Panc1 (cell line): ENCODE measurements at regions not wholly inside any gene's neighbourhood (a gene's known extent, or its start where the extent isn't known, plus 50 kb on each side); places are given as distances from the start of the nearest gene placed in this dataset.

Experiments used
- ATAC-seq: fragments of 200-7000 bp; cut with Tn5 transposase; 2 replicates; pipeline ENCODE4 v1.9.1; 2020; ENCODE audit warnings: mild to moderate bottlenecking, moderate library complexity
- BruUV-seq: library from RNA; stranded (reverse); fragments of 400-500 nt; replicated peaks from 2 replicates; lab custom pipeline; 2021; lab: Mats Ljungman, UMichigan
- CTCF ChIA-PET: fragments of 300-600 bp; sonication (Branson Sonifier 250); formaldehyde crosslinking; loops from one replicate; lab custom pipeline; 2022; ENCODE audit warnings: antibody characterized with exemption; lab: Charles Lee
- POLR2A ChIA-PET: fragments of 300-600 bp; sonication (Branson Sonifier 250); formaldehyde crosslinking; loops from one replicate; lab custom pipeline; 2022; ENCODE audit warnings: antibody characterized with exemption; lab: Charles Lee
- DNase-seq: peaks from one replicate; pipeline ENCODE4 v3.0.0-alpha.2; 2010; ENCODE audit warnings: low read depth, low spot score
- H3K27ac ChIP-seq: 2 replicates; pipeline ENCODE4 v1.5.1; 2011; ENCODE audit warnings: mild to moderate bottlenecking, low read length, inconsistent platforms
- H3K27me3 ChIP-seq: fragments of 200-500 bp; sonication (Bioruptor generic); 2 replicates; pipeline ENCODE4 v1.6.0; 2014; ENCODE audit warnings: low read length, inconsistent platforms; ENCODE audit not compliant: control insufficient read depth, insufficient read depth
- H3K36me3 ChIP-seq: fragments of 200-500 bp; sonication (Bioruptor generic); 2 replicates; pipeline ENCODE4 v1.5.1; 2014; ENCODE audit warnings: inconsistent platforms, mild to moderate bottlenecking, low read length, moderate library complexity; ENCODE audit not compliant: control insufficient read depth, insufficient read depth
- H3K4me1 ChIP-seq: 2 replicates; pipeline ENCODE4 v1.5.1; 2011; ENCODE audit warnings: inconsistent platforms, mild to moderate bottlenecking, low read length, moderate library complexity; ENCODE audit not compliant: control insufficient read depth, insufficient read depth
- H3K4me3 ChIP-seq, 2 experiments: 2 replicates each; pipeline ENCODE4 v1.5.1; 2011 to 2012; ENCODE audit warnings: low read depth in 2 of 2, low read length in 2 of 2, mild to moderate bottlenecking in 2 of 2, inconsistent platforms in 1 of 2, moderate library complexity in 1 of 2
- H3K9me3 ChIP-seq: fragments of 200-500 bp; sonication (Bioruptor generic); 2 replicates; pipeline ENCODE4 v1.5.1; 2014; ENCODE audit warnings: low read depth, mild to moderate bottlenecking, inconsistent platforms, low read length, moderate library complexity; ENCODE audit not compliant: control insufficient read depth, insufficient read depth
- POLR2AphosphoS5 ChIP-seq: IDR thresholded peaks from 2 replicates; pipeline ENCODE4 v1.6.1; 2012; ENCODE audit warnings: mild to moderate bottlenecking, low read depth, low read length, moderate library complexity
- SIN3A ChIP-seq: IDR thresholded peaks from 2 replicates; pipeline ENCODE4 v1.6.1; 2012; ENCODE audit warnings: low read depth, mild to moderate bottlenecking, low read length, moderate library complexity, borderline replicate concordance; ENCODE audit not compliant: insufficient read depth
- TCF7L2 ChIP-seq: IDR thresholded peaks from 2 replicates; pipeline ENCODE4 v1.6.1; 2011; ENCODE audit warnings: mild to moderate bottlenecking, low read depth, low read length, inconsistent platforms
- in situ Hi-C: cut with HindIII; loops from 2 replicates; pipeline ENCODE4 v1.10.0; 2016; ENCODE audit warnings: low sequenced_read_pairs, low pct_unique_long_range_greater_than_20kb
- intact Hi-C: fragments of 100-400 bp; cut with micrococcal nuclease; formaldehyde crosslinking; loops from one replicate; pipeline ENCODE4 v1.10.0; 2022; ENCODE audit not compliant: unreplicated experiment
- TF ChIP-seq, protein P1 (sequence below), 2 experiments: IDR thresholded peaks; 2 replicates each; pipeline ENCODE4 v1.6.1; 2011 to 2012; ENCODE audit warnings: low read depth in 2 of 2, control low read depth in 1 of 2, low read length in 1 of 2, mild to moderate bottlenecking in 1 of 2, moderate library complexity in 1 of 2; ENCODE audit not compliant: insufficient read depth in 1 of 2
- TF ChIP-seq, protein P2 (sequence below): fragments of 450-650 bp; IDR thresholded peaks from 2 replicates; pipeline ENCODE4 v1.5.1; 2017; ENCODE audit warnings: mild to moderate bottlenecking

DNA sequence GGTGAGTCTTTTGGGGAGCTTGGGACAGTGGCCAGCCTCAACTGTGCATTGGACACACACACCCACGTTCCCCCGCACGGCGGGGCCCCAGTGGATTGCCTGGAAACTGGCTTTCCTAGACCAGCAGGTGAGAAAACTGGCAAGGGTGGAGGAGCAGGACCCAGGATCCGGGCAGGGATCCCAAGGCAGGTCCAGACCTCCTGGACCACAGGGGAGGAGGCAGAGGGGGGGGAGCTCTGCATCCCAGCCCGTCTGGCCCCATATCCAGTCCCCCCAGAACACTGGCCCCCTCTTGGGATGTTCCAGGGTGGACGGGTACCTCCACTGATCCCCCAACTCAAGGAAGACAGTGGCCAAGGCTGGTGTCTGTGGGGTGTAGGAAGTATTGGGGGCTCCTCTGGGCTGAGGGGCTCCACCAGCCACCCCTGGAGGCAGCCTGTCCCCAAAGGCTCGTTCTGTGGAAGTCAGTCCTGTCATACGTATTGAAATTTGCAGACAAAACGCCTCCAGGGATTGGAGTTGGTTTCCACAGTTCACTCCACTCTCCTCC is 89.3 kb upstream of the LINC01488 start:
- intact Hi-C loops, result no loop called here
- POLR2A ChIA-PET, result no interaction called here
- Histone ChIP-seq H3K4me1 (no peaks in the 10 kb centered on the region), H3K9me3 (peaks cover 9% of the 10 kb centered on the region), H3K27ac (no peak overlapping the region), H3K27me3 (no peaks in the 10 kb centered on the region), H3K4me3 (no peak overlapping the region), H3K36me3 (no peaks in the 10 kb centered on the region)
- DNase-seq (no peak), ATAC-seq (no peak)
- no TSS peak for BruUV-seq
- in situ Hi-C loops, result no loop called here
- TF ChIP-seq, protein P1, sequence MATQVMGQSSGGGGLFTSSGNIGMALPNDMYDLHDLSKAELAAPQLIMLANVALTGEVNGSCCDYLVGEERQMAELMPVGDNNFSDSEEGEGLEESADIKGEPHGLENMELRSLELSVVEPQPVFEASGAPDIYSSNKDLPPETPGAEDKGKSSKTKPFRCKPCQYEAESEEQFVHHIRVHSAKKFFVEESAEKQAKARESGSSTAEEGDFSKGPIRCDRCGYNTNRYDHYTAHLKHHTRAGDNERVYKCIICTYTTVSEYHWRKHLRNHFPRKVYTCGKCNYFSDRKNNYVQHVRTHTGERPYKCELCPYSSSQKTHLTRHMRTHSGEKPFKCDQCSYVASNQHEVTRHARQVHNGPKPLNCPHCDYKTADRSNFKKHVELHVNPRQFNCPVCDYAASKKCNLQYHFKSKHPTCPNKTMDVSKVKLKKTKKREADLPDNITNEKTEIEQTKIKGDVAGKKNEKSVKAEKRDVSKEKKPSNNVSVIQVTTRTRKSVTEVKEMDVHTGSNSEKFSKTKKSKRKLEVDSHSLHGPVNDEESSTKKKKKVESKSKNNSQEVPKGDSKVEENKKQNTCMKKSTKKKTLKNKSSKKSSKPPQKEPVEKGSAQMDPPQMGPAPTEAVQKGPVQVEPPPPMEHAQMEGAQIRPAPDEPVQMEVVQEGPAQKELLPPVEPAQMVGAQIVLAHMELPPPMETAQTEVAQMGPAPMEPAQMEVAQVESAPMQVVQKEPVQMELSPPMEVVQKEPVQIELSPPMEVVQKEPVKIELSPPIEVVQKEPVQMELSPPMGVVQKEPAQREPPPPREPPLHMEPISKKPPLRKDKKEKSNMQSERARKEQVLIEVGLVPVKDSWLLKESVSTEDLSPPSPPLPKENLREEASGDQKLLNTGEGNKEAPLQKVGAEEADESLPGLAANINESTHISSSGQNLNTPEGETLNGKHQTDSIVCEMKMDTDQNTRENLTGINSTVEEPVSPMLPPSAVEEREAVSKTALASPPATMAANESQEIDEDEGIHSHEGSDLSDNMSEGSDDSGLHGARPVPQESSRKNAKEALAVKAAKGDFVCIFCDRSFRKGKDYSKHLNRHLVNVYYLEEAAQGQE (IDR thresholded peaks at IDR 0.05; ENCODE audit: insufficient read depth in 1 of 2, low read depth in 2 of 2, low read length in 1 of 2), result no peak
- TF ChIP-seq POLR2AphosphoS5 (no peak), SIN3A (no peak), TCF7L2 (no peak)
- TF ChIP-seq, protein P2, sequence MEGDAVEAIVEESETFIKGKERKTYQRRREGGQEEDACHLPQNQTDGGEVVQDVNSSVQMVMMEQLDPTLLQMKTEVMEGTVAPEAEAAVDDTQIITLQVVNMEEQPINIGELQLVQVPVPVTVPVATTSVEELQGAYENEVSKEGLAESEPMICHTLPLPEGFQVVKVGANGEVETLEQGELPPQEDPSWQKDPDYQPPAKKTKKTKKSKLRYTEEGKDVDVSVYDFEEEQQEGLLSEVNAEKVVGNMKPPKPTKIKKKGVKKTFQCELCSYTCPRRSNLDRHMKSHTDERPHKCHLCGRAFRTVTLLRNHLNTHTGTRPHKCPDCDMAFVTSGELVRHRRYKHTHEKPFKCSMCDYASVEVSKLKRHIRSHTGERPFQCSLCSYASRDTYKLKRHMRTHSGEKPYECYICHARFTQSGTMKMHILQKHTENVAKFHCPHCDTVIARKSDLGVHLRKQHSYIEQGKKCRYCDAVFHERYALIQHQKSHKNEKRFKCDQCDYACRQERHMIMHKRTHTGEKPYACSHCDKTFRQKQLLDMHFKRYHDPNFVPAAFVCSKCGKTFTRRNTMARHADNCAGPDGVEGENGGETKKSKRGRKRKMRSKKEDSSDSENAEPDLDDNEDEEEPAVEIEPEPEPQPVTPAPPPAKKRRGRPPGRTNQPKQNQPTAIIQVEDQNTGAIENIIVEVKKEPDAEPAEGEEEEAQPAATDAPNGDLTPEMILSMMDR, result no peak
- CTCF ChIA-PET, result no interaction called here

DNA sequence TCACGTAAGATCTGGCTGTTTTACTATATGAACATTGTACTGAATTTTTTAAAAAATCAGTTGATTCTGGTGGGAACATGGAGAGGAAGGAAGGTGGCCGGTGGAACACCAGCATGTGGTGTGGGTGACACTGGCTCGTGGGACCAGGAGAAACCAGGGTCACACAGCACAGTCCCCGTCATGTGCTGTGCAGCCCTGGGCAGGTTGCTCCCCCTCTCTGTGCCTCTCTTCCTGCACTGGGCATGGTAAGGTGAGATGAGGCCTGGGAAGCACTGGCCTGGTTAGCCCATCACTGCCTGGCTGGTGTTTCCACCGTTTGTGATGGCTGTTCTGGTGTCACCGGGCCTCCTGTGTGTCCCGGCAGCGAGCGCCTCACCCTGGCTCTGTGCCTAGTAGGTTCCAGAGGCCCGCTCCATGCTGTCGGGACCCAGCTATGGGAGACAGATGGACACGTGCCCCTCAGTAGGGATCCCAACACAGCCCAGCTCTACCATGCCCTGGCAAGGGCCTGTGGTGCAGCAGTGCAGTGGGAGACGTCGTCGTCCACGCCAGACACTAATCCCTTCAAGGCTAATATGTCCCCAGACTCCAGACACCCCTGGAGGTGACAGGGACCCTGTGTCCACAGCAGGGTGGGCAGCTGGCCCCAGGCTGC is 88.2 kb upstream of the LINC01488 start:
- ChIA-PET CTCF (no interaction called here), POLR2A (no interaction called here)
- no TSS peak for BruUV-seq
- peaks cover 3% of the 10 kb centered on the region for H3K9me3 ChIP-seq
- no peaks in the 10 kb centered on the region for H3K27me3 ChIP-seq
- H3K36me3 ChIP-seq, result no peaks in the 10 kb centered on the region
- in situ Hi-C loops, result no loop called here
- intact Hi-C loops, result no loop called here
- DNase-seq, result no peak
- no peaks in the 10 kb centered on the region for H3K4me1 ChIP-seq
- no peak overlapping the region for H3K27ac ChIP-seq
- no peak overlapping the region for H3K4me3 ChIP-seq
- TF ChIP-seq, protein P2, result no peak
- TF ChIP-seq TCF7L2 (no peak), SIN3A (no peak), POLR2AphosphoS5 (no peak)
- TF ChIP-seq, protein P1 (IDR thresholded peaks at IDR 0.05; ENCODE audit: insufficient read depth in 1 of 2, low read depth in 2 of 2, low read length in 1 of 2), result no peak
- ATAC-seq, result no peak
